OCI-LY3 (cell line): ENCODE measurements at regions not wholly inside any gene's neighbourhood (a gene's known extent, or its start where the extent isn't known, plus 50 kb on each side); places are given as distances from the start of the nearest gene placed in this dataset.

Source experiments
- EZH2phosphoT487 ChIP-seq: fragments of 200-600 bp; shearing (Covaris generic); IDR thresholded peaks from 2 replicates; pipeline ENCODE4 v1.6.1; 2018; ENCODE audit warnings: antibody characterized with exemption, mixed run types, low read depth
- TF ChIP-seq, protein P1 (sequence below): fragments of 200-600, 300-600 bp; sonication (generic); IDR thresholded peaks from 2 replicates; pipeline ENCODE4 v1.5.1; 2014; ENCODE audit warnings: antibody characterized with exemption, low read length, low read depth

DNA sequence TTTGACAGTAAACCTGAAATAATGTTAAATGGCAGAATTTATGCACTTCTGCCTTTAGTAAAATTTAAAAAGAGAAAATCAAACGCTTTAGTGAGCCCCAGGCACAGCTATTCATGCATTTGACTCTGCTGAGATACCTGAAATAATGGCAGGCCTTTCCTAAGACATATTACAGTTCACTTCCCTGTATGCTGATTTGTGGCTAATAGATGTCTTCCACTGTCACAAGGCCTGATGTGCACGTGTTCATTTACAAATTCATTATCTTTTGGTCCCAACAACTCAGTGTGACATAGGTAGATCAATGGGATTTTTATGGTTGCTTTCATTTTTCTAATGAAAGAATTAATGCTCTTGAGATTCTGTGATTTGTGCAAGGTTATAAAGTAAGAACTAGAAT is 449.7 kb upstream of the RGS17 start:
- TF ChIP-seq, protein P1, sequence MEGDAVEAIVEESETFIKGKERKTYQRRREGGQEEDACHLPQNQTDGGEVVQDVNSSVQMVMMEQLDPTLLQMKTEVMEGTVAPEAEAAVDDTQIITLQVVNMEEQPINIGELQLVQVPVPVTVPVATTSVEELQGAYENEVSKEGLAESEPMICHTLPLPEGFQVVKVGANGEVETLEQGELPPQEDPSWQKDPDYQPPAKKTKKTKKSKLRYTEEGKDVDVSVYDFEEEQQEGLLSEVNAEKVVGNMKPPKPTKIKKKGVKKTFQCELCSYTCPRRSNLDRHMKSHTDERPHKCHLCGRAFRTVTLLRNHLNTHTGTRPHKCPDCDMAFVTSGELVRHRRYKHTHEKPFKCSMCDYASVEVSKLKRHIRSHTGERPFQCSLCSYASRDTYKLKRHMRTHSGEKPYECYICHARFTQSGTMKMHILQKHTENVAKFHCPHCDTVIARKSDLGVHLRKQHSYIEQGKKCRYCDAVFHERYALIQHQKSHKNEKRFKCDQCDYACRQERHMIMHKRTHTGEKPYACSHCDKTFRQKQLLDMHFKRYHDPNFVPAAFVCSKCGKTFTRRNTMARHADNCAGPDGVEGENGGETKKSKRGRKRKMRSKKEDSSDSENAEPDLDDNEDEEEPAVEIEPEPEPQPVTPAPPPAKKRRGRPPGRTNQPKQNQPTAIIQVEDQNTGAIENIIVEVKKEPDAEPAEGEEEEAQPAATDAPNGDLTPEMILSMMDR: no peak
- no peak for TF ChIP-seq EZH2phosphoT487
